ENCODE measurements at regions not wholly inside any gene's neighbourhood (a gene's known extent, or its start where the extent isn't known, plus 50 kb on each side); places are given as distances from the start of the nearest gene placed in this dataset.

DNA sequence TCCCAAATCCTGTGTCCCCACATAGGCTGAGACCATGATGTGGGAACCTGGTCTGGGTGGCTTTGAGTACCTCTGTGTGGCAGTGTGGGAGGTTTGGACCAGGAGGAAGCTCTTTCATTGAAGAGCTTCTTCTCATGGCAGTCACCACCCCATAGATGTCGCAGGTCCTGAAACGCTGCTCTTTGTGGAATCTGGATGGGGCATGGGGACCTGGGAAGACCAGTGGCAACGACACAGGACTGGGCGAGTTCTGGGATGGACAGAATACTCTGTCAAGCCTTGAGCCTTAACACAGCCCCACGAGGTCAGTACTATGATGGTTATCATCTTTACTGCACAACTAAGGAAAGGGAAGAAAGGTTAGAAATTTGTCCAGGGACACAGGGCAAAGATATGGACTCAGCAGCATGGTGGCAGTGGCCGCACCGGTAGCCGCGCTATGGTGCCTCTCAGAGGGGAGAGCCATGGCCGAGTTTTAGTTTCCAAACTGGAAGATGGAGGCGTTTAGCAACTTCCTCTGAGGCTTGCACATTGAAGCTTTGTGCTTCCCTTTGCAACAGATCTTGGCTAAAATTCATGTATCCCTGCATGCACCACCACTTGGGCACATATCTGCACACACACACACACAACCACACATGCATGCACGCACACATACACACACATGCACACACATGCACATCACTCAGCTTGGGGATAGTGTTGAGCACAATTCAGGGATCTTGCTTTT, 117.7 kb upstream of the C1orf174 start:
- no peak for DNase-seq

DNA sequence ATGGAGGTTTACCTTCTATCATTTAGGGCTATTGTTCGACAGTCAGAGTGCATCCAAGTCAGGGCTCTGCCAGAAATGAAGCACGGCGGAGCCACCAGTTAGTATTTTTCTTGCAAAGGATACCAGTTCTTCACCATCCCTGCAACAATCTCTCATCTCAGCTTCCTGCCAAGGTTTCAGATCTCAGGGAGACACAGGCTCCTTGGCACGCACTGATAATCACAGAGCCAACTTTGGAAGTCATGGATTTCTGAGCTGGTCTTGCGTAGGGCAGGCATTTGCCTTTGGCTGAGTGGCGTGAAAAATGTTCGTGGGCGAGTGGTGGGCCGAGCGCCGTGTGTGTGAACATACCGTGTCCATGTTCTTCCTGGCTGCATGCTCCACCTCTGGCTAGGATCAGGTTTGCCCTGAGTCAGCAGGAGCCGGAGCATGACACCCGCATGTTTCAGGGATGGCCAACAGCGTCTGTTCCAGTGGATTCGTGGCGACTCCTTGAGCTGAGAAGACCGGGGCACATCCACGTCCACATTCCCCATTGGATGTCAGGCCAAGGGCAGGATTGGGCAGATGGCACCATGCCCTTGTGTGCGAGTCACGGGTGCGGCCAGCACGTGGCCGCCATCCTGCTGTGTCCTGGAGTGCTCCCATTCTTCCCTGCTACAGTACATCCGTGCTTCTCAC, 118.5 kb upstream of the C1orf174 start:
- no peak for DNase-seq

DNA sequence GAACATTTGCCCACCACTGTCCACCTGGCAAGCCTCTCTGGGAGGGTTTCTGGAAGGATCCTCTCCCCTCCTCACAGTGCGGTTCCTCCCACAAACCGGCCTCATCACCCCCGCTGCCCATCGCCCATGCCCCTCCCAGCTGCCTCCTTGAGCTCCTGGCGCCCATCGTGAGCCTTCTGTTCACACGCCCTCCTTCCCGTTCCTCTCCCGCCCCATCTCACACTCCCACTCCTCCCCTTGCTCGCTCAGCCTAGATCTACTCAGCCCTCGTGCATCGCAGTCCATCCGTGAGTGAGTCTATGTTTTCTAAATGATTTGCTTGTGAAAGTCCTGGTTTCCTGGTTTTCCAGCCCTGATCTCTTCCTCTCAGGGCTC, 119.1 kb upstream of the C1orf174 start:
- DNase-seq: no peak

DNA sequence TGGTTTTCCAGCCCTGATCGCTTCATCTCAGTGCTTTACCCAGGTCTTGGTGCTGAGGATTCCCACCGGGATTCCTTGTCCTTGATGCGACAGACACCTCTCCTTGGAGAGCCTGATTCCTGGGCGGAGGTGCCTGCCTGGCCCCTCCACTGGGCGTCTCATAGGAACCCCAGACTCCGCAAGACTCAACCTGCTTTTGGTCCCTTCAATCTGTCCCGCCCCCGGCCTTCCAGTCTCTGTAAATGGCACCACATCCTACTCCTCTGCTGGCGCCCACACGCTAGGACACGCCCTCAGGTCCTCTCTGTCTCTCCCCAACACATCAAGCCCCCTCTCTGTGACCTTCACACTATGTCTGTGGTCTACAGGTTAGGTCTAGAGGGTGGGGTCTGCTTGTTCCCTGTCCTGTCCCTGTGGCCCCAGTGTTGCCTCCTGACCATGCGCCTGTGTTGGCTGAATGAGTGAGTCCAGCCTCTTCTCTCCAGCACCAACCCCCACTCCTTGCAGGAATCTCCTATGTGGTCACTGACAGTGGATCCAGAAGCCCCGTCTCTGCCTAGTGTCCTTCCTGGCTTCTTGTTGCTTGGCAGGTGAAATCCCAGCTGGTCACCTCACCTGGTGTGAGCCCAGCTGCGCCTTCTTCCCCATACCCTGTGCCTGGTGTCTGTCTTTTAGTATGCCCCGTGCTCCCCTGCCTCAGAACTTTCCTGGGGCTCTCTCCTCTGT, 119.7 kb upstream of the C1orf174 start:
- DNase-seq: no peak

DNA sequence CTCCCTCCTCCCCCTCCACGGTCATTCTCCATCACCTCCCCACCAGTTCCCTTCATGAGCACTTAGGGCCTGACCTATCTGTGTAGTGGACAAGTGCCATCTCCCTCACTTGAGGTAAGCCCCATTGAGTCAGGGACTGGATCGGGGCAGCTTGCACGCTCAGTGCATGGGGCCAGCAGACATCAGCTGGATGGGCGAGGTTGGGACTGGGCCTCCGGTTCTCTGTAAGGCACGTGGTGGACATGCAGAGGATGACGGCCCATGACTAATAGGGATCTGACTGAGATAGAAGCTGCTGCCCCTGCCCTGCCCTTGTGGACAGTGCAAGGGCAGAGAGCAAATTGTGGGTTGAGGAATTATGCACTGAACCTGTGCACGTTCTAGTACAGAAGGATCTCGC, 120.4 kb upstream of the C1orf174 start:
- no peak for DNase-seq

DNA sequence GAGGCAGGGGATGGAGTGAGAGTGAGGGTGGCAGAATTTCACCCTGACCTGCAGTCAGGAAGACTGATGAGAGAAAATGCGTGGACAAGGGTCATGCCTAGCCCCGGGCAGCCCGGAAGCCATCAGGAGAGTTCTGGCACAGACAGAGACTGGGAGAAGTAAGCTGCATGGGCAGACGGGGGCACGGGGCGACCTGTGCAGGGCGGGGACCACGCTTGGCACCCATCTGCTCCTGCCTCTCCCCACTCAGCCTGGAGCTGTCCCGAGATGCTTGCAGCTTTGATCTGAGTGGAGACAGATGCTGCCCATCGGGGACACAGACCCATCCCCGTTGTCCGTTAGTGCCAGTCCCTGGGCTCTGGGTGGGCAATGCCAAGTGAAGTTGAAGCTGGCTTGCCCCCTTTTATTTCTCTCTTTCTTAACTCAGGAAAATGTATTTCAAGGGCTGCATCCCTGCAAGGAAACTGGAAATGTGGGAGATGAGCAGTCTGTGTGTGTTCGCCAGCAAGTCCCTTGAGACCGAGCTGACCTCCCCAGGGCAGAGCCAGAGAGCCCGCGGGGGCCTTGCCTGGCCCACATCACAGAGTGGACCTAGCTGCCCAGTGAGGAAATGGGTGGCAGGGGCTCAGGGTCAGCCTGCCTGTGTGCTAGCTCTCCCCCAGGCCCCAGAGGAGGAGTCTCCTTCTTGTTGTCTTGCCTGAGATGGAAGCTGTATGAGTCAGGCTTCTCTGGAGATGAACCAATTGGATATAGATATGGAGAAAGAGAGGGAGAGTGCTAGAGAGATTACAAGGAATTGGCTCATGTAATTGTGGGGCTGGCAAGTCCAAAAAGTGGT, 121.3 kb upstream of the C1orf174 start:
- no peak for DNase-seq

DNA sequence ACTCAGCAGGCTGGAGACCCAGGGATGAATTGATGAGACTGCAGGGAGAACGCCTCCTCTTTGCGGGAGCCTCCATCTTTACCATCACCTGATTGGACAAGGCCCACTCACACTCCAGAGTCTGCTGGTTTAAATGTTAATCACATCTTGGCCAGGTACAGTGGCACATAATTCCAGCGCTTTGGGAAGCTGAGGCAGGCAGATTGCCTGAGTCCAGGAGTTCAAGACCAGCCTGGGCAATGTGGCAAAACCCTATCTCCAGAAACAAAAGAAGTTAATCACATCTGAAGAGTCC, 121.8 kb upstream of the C1orf174 start:
- DNase-seq: no peak

DNA sequence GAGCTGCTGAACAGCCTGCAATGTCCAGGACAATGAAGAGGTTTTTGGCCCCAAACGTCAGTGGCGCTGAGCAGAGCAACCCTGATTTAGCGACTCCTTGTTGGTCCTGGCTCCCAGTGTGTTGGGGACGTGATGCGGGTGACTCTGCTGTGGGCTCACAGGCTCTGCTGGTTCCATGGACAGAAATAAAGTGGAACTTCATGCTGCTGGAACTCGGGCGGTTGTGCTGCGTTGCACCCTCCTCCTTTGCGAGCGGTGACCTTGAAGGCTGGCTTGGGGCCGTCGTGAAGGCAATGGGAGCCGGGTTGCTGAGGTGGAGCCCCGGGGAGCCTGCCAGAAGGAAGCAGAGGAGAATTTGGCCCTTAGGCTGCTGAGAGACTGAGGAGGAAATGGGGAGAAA, 122.6 kb upstream of the C1orf174 start:
- DNase-seq: no peak

- no peak for DNase-seq
These were observed 123.6 kb upstream of the C1orf174 start for GRCh38 chr1:4023678-4024077.

GRCh38 chr1:4024811-4025210, 124.7 kb upstream of the C1orf174 start:
- DNase-seq: no peak

GRCh38 chr1:4025752-4026151, 125.7 kb upstream of the C1orf174 start:
- DNase-seq: no peak

DNA sequence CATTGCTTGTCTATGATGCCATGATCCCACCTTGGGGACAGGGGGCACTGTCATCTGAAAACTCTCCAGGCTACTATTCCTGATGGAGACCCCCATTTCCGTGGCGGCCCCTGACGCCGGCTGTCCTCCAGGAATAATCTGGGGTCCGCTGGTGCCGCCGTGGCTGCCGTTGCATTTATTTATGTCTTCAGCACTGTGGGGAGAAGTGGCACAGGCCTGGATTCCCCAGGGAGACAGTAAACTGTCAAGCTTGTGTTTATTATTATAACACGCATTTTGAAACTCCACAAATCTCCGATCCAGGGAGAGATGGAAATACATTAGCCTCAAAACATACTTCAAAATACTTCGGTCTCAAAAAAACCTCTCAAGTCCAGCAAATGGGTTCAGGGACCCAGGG, 126.9 kb upstream of the C1orf174 start:
- DNase-seq: no peak

GRCh38 chr1:4027492-4028138, 127.5 kb upstream of the C1orf174 start:
- DNase-seq: no peak

DNA sequence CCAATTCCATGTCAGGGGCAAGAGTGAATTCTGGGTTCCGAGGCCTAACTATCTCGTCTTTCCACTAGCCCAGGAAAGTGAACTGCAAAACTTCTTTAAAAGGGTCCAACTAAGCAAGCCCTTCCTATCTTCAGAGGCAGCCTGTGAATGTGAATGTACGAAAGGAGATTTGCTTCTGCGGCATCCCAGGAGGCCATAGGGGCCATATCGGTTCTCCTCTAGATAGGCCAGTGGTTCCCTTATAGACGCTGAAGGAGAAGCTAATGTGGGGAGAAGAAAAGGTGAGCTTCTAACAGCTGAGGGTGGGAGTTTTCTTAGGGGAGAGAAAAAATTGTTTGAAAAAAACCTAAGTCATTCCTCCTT, 128.0 kb upstream of the C1orf174 start:
- DNase-seq: no peak

GRCh38 chr1:4029376-4029775, 129.3 kb upstream of the C1orf174 start:
- no peak for DNase-seq

DNA sequence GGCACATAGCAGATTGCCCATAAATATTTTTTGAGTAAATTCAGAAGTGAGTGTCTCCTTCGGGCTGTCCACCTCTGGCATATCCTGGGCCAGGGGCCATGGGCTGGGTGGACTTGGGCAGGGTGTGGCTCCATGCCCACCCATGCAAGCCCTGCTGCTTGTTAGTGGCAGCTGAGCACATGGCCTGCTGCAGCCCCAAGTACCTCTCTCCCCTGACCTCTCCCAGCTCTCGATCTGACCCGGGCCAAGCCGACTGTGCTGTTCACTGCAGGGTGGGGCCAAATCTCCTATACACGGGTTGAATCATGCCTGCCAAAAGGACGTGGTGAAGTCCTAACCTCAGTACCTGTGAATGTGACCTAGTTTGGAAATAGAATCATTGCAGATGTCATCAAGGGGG, 132.5 kb upstream of the C1orf174 start:
- no peak for DNase-seq

GRCh38 chr1:4033129-4033676, 133.1 kb upstream of the C1orf174 start:
- no peak for DNase-seq

DNA sequence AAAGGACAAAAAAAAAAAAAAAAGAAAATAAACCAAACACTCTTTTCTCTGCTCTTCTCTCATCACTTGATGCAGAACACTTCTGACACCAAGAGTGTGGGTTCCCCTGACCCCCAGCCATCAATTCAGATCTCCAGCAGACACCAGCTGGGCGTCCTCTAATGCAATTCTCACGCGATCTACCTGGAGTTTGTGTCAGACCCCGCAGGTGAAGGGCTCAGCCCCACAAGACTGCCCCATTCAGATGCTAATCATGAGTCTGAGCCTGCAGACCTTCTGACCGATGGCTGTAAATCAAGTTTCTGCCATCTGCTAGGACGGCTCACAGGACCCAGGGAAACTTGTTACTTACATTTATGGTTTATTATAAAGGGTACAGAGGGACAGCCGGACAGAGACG, 133.6 kb upstream of the C1orf174 start:
- no peak for DNase-seq

GRCh38 chr1:4034318-4034887, 134.3 kb upstream of the C1orf174 start:
- no peak for DNase-seq

DNA sequence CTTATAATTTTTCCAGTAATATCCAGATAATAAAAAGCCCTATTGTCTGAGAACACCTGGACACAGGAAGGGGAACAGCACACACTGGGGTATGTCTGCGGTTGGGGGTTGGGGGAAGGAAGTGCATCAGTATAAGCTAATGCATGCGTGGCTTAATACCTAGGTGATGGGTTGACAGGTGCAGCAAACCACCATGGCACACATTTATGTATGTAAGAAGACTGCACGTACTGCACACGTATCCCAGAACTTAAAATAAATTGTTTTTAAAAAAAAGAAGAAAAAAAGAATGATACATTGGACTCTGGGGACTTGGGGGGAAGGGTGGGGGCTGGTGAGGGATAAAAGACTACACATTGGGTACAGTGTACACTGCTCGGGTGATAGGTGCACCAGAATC, 144.9 kb upstream of the C1orf174 start:
- no peak for DNase-seq

DNA sequence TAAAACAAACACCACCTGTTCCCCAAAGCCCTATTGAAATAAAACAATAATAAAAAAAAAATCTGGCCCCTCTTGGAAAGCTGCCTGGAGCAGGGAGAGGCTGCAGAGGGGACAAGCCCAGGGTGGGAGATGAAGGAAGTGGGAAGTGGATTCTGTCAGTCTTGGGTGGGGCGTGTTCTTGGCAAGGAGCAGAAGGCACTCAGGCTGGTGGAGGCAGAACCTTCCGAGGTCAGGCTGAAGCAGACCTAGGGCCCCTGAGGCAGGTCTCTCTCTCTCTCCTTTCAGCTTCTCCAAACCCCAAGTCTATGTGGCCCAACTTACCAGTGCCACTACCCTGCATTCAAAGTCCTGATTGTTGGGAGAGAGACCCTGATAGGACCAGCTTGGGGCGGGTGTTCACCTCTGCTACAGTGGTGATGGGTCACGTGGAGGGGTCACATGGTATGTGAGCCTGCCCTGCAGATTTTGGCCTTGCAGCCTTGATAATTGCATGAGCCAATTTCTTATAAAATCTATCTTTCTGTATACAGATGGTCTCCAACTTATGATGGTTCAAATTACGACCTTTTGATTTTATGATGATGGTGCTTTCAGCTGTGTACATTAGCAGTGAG, 145.4 kb upstream of the C1orf174 start:
- no peak for DNase-seq
